CD4-positive, alpha-beta memory T cell (primary cell): ENCODE measurements at regions not wholly inside any gene's neighbourhood (a gene's known extent, or its start where the extent isn't known, plus 50 kb on each side); places are given as distances from the start of the nearest gene placed in this dataset.
"Not testable (repeated sequence)": the region's sequence is repeated elsewhere in the genome, so short reads cannot be mapped to it uniquely, and the experiment has no call there.

Source experiments
- CTCF ChIA-PET: fragments of 350-600 bp; sonication (Branson Sonifier 250); formaldehyde crosslinking; loops from one replicate; lab custom pipeline; 2021; ENCODE audit warnings: inconsistent platforms; ENCODE audit not compliant: partially characterized antibody; lab: Charles Lee
- POLR2A ChIA-PET: fragments of 350-600 bp; sonication (Branson Sonifier 250); formaldehyde crosslinking; loops from one replicate; lab custom pipeline; 2021; ENCODE audit not compliant: partially characterized antibody; lab: Charles Lee
- DNase-seq, 5 donors: peaks; one replicate each; pipeline versions ENCODE4 v3.0.0 to v3.0.0-alpha.2; 2020 to 2022; ENCODE audit warnings: mixed read lengths in 1 of 5
- H3K27ac ChIP-seq: one replicate; pipeline ENCODE4 v1.7.0; 2013; ENCODE audit warnings: low read depth, low read length
- H3K27me3 ChIP-seq: 2 replicates; pipeline ENCODE4 v1.7.0; 2013; ENCODE audit warnings: mild to moderate bottlenecking, low read length, moderate library complexity; ENCODE audit not compliant: insufficient read depth
- H3K36me3 ChIP-seq: 2 replicates; pipeline ENCODE4 v1.7.0; 2013; ENCODE audit warnings: mild to moderate bottlenecking, low read length, moderate library complexity; ENCODE audit not compliant: insufficient read depth
- H3K4me1 ChIP-seq: 2 replicates; pipeline ENCODE4 v1.7.0; 2013; ENCODE audit warnings: mild to moderate bottlenecking, low read length, moderate library complexity; ENCODE audit not compliant: insufficient read depth
- H3K4me3 ChIP-seq, 2 donors: one replicate each; pipeline ENCODE4 v1.7.0; 2013; ENCODE audit warnings: low read length in 2 of 2, mild to moderate bottlenecking in 1 of 2
- H3K9me3 ChIP-seq, 2 donors: one replicate each; pipeline ENCODE4 v1.7.0; 2013; ENCODE audit warnings: low read length in 2 of 2, control low read depth in 1 of 2; ENCODE audit not compliant: control insufficient read depth in 1 of 2
- H3K27ac Mint-ChIP-seq, 7 donors: one replicate each; pipeline ENCODE4 v1.8.0; 2020 to 2021; ENCODE audit warnings: mixed read lengths in 7 of 7, mild to moderate bottlenecking in 6 of 7, inconsistent platforms in 3 of 7, moderate library complexity in 3 of 7
- H3K27me3 Mint-ChIP-seq, 2 donors: one replicate each; pipeline ENCODE4 v1.8.0; 2020 to 2021; ENCODE audit warnings: mixed read lengths in 2 of 2
- H3K36me3 Mint-ChIP-seq, 2 donors: one replicate each; pipeline ENCODE4 v1.8.0; 2020 to 2021; ENCODE audit warnings: mixed read lengths in 2 of 2, inconsistent platforms in 1 of 2, mild to moderate bottlenecking in 1 of 2
- H3K4me1 Mint-ChIP-seq, 4 donors: one replicate each; pipeline ENCODE4 v1.8.0; 2020 to 2021; ENCODE audit warnings: mixed read lengths in 4 of 4, mild to moderate bottlenecking in 1 of 4
- H3K4me3 Mint-ChIP-seq, 8 donors: one replicate each; pipeline ENCODE4 v1.8.0; 2020 to 2021; ENCODE audit warnings: mixed read lengths in 8 of 8, mild to moderate bottlenecking in 7 of 8, moderate library complexity in 6 of 8, inconsistent platforms in 3 of 8
- H3K9me3 Mint-ChIP-seq, 8 donors: one replicate each; pipeline ENCODE4 v1.8.0; 2020 to 2021; ENCODE audit warnings: mixed read lengths in 8 of 8, mild to moderate bottlenecking in 5 of 8, inconsistent platforms in 3 of 8, moderate library complexity in 1 of 8
- intact Hi-C: fragments of 100-400 bp; cut with micrococcal nuclease; formaldehyde crosslinking; loops from one replicate; pipeline ENCODE4 v1.15.1; 2023

DNA sequence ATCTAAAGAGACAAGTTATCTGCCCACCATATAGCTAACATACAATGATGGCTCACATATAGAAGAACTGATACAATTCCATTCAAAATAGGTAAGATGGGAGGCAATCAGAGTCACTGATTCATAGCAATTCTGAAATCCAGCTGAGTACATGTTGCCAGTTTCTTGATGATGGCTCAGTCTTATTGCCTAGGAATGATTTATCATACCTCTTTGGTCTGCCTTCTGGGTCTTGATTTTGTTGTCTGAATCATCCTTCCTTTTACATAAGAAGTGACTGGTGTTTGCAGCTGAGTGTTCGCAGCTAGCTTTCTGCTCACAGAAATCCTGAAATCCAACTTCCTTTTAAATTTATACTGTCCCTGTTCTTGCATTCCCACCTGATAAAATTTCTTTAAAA lies 463.2 kb upstream of the MGAT4C start:
- Histone ChIP-seq H3K36me3 (no peaks in the 10 kb centered on the region), H3K27me3 (no peaks in the 10 kb centered on the region), H3K4me3 (no peak overlapping the region), H3K27ac (no peak overlapping the region), H3K9me3 (peaks cover 0 to 3% of the 10 kb centered on the region in 2 donors), H3K4me1 (no peaks in the 10 kb centered on the region)
- Mint-ChIP-seq H3K4me1 (no peaks in the 10 kb centered on the region), H3K27ac (no peak overlapping the region), H3K4me3 (no peak overlapping the region), H3K36me3 (no peaks in the 10 kb centered on the region), H3K27me3 (no peaks in the 10 kb centered on the region), H3K9me3 (peaks cover 2 to 10% (median 4%) of the 10 kb centered on the region in 8 donors)
- no peak for DNase-seq
- ChIA-PET POLR2A (no interaction called here), CTCF (no interaction called here)
- intact Hi-C loops, result no loop called here

DNA sequence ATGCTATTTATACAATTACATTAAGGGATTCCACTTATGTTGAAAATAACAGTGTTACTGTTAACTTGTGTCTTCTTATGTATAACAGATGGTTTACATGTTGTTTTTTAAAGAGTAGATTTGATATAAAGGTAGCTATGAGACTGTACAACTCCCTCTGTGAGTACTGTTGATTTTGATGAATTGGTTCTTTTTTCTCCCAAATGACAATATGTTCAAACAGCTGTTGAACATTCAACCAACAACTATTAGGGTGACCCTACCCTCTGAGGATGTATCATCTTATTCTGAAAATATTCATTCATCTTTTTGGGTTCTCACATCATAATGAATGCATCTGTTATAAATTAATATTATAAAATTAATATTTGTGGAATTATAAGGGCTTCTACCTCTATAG lies 456.9 kb upstream of the MGAT4C start:
- no peak for DNase-seq
- Histone ChIP-seq H3K36me3 (no peaks in the 10 kb centered on the region), H3K27me3 (no peaks in the 10 kb centered on the region), H3K4me3 (no peak overlapping the region), H3K9me3 (peaks cover 0 to 2% of the 10 kb centered on the region in 2 donors), H3K4me1 (no peaks in the 10 kb centered on the region), H3K27ac (no peak overlapping the region)
- Mint-ChIP-seq H3K4me1 (no peaks in the 10 kb centered on the region), H3K4me3 (no peak overlapping the region), H3K27ac (no peak overlapping the region), H3K27me3 (no peaks in the 10 kb centered on the region), H3K36me3 (no peaks in the 10 kb centered on the region), H3K9me3 (peaks cover 0 to 9% (median 7%) of the 10 kb centered on the region in 8 donors)
- CTCF ChIA-PET, result no interaction called here
- POLR2A ChIA-PET, result no interaction called here
- intact Hi-C loops, result no loop called here

DNA sequence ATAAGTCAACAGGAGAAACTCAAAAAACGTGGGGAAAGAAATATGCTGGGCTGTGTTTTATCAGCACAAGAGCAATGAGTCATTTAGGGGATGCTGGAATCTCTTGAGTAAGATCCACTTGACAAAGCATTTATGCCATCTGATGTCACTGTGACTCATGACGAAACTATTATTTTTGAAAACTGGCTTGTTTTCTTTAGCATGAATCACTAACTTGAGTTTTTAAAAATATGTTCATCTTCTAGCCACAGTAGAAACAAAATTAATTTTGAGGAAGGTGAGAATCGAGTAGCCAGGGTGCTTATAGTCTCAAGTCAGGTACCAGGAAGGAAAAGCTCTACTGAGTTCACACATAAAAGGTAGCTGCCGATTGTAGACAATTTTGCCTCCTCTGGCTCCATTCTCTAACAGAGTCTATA lies 456.2 kb upstream of the MGAT4C start:
- Histone ChIP-seq H3K9me3 (no peaks in the 10 kb centered on the region), H3K4me1 (no peaks in the 10 kb centered on the region), H3K36me3 (no peaks in the 10 kb centered on the region), H3K27ac (no peak overlapping the region), H3K4me3 (no peak overlapping the region), H3K27me3 (no peaks in the 10 kb centered on the region)
- H3K4me1 Mint-ChIP-seq, result no peaks in the 10 kb centered on the region
- H3K36me3 Mint-ChIP-seq, result no peaks in the 10 kb centered on the region
- intact Hi-C loops, result no loop called here
- H3K4me3 Mint-ChIP-seq, result no peak overlapping the region
- CTCF ChIA-PET, result no interaction called here
- POLR2A ChIA-PET, result no interaction called here
- DNase-seq, result no peak
- no peaks in the 10 kb centered on the region for H3K27me3 Mint-ChIP-seq
- no peak overlapping the region for H3K27ac Mint-ChIP-seq
- peaks cover 0 to 9% (median 7%) of the 10 kb centered on the region in 8 donors for H3K9me3 Mint-ChIP-seq

DNA sequence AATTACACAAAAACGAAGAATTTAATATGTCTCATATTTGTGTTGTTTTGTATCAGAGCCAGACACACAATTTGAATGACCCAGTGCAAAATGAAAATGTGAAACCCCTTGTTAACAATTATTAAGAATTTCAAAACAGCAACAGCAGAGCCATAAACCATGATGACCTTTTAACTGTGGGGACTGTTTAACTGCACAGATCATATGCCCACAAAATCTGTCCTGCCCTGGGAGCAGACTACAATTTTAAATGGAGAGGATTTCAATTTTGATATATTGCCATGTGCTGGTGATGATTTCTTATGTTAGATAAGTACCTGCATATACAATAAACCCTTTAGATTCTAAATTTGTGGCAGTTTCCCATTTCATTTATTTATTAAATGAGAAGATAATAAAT lies 455.5 kb upstream of the MGAT4C start:
- H3K4me3 Mint-ChIP-seq, result no peak overlapping the region
- H3K9me3 Mint-ChIP-seq, result peaks cover 0 to 13% (median 9%) of the 10 kb centered on the region in 8 donors
- Histone ChIP-seq H3K4me1 (no peaks in the 10 kb centered on the region), H3K4me3 (no peak overlapping the region), H3K9me3 (no peaks in the 10 kb centered on the region), H3K27me3 (no peaks in the 10 kb centered on the region), H3K27ac (no peak overlapping the region), H3K36me3 (no peaks in the 10 kb centered on the region)
- intact Hi-C loops, result no loop called here
- DNase-seq, result no peak
- H3K27me3 Mint-ChIP-seq, result no peaks in the 10 kb centered on the region
- CTCF ChIA-PET, result no interaction called here
- H3K4me1 Mint-ChIP-seq, result no peaks in the 10 kb centered on the region
- no peak overlapping the region for H3K27ac Mint-ChIP-seq
- POLR2A ChIA-PET, result no interaction called here
- H3K36me3 Mint-ChIP-seq, result no peaks in the 10 kb centered on the region

DNA sequence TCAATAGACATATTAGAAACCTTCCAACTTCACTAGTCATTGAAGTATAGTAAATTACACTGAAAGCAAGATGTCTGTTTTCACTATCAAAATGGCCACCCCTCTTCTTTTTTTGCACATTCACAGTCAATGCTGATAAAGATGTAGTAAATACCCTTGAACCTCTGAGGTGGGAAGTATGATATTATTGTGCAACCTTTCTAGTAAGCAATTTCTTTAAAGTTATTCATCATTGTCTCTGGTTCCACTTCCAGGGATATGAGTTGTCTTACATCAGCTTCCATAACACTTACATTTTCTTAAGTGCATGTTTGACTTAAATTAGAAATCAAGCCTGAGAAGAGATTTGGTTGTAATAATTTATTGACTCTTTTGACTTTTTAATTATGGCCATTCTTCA lies 453.9 kb upstream of the MGAT4C start:
- ChIA-PET POLR2A (no interaction called here), CTCF (no interaction called here)
- no peaks in the 10 kb centered on the region for H3K27me3 ChIP-seq
- Mint-ChIP-seq H3K27ac (no peak overlapping the region), H3K36me3 (no peaks in the 10 kb centered on the region), H3K9me3 (peaks cover 0 to 16% (median 13%) of the 10 kb centered on the region in 8 donors), H3K4me1 (no peaks in the 10 kb centered on the region), H3K4me3 (no peak overlapping the region), H3K27me3 (no peaks in the 10 kb centered on the region)
- intact Hi-C loops, result no loop called here
- DNase-seq, result no peak
- no peak overlapping the region for H3K4me3 ChIP-seq
- H3K9me3 ChIP-seq, result no peaks in the 10 kb centered on the region
- no peaks in the 10 kb centered on the region for H3K36me3 ChIP-seq
- no peaks in the 10 kb centered on the region for H3K4me1 ChIP-seq
- no peak overlapping the region for H3K27ac ChIP-seq

DNA sequence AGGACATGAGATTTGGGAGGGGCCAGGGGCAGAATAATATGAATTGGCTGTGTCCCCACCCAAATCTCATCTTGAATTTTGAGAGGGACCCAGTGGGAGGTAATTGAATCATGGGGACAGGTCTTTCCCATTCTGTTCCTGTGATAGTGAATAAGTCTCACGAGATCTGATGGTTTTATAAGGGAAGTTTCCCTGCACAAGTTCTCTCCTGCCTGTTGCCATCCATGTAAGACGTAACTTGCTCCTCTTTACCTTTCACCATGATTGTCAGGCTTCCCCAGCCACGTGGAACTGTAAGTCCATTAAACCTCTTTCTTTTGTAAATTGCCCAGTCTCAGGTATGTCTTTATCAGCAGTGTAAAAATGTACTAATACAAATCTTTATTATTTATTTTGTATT lies 452.8 kb upstream of the MGAT4C start:
- H3K4me3 ChIP-seq, intact Hi-C loops, H3K27ac Mint-ChIP-seq, POLR2A ChIA-PET, H3K4me1 Mint-ChIP-seq, H3K27me3 Mint-ChIP-seq, H3K27ac ChIP-seq, H3K9me3 ChIP-seq, H3K27me3 ChIP-seq, H3K36me3 ChIP-seq, H3K4me3 Mint-ChIP-seq, DNase-seq, H3K36me3 Mint-ChIP-seq, CTCF ChIA-PET, H3K4me1 ChIP-seq: not testable (repeated sequence)
- peaks cover 0 to 18% (median 13%) of the 10 kb centered on the region in 8 donors for H3K9me3 Mint-ChIP-seq

DNA sequence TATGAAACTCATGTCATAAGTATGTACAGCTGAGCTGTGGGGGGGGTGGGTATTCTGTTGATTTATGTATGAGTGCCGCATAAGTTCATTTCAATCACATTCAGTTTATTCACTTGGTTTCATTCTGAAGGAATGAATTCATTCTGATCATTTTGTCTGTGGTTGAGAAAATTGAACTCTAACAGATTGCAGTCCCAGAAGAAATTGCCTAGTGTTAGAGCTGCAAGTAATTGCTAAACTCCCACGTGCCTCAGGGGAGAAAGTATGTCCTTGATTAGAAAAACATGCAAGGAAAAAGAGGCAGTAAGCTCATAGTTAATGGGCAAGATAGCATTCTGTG lies 442.4 kb upstream of the MGAT4C start:
- Histone ChIP-seq H3K4me3 (no peak overlapping the region), H3K27ac (no peak overlapping the region), H3K4me1 (no peaks in the 10 kb centered on the region), H3K9me3 (no peaks in the 10 kb centered on the region), H3K27me3 (no peaks in the 10 kb centered on the region), H3K36me3 (no peaks in the 10 kb centered on the region)
- Mint-ChIP-seq H3K36me3 (no peaks in the 10 kb centered on the region), H3K4me3 (no peak overlapping the region), H3K4me1 (no peaks in the 10 kb centered on the region), H3K27ac (no peak overlapping the region), H3K27me3 (no peaks in the 10 kb centered on the region), H3K9me3 (peaks cover 0 to 16% (median 3%) of the 10 kb centered on the region in 8 donors)
- intact Hi-C loops, result no loop called here
- ChIA-PET CTCF (no interaction called here), POLR2A (no interaction called here)
- no peak for DNase-seq

DNA sequence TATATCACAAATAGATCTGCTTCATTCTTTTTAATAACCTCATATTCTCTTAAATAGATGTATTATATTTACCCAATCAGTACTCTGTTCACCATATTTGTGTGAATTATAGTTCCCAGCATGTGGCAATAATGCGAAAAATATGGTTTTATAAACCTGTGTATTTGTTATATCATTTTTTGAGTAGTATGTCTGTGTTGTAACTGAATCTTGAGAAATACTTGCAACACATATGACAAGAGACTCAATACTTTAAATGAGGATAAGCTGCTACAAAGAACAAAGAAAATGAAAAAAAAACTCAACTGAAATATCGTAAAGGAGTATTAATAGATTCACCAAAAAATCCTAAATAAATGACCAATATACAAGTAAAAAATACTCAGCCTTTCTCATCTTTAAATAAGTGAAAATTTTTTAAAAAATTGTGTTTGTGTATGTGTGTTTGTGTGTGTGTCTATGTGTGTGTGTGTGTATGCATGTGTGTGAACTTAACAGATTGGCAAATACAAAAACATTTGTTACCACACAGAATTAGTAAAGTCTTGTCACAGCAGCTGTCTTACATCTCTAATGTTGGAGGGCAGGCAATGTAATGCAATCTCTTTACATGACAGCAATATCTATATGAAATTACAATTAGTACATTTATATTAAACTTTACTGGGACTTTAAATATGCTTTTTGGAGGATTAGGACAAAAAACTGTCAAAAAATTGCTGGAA lies 441.9 kb upstream of the MGAT4C start:
- Histone ChIP-seq H3K27me3 (no peaks in the 10 kb centered on the region), H3K36me3 (no peaks in the 10 kb centered on the region), H3K4me3 (no peak overlapping the region), H3K27ac (no peak overlapping the region), H3K9me3 (no peaks in the 10 kb centered on the region), H3K4me1 (no peaks in the 10 kb centered on the region)
- no peak for DNase-seq
- intact Hi-C loops, result no loop called here
- Mint-ChIP-seq H3K4me3 (no peak overlapping the region), H3K9me3 (peaks cover 0 to 14% (median 3%) of the 10 kb centered on the region in 8 donors), H3K4me1 (no peaks in the 10 kb centered on the region), H3K27ac (no peak overlapping the region), H3K36me3 (no peaks in the 10 kb centered on the region), H3K27me3 (no peaks in the 10 kb centered on the region)
- ChIA-PET CTCF (no interaction called here), POLR2A (no interaction called here)
